ENCODE measurements at regions not wholly inside any gene's neighbourhood (a gene's known extent, or its start where the extent isn't known, plus 50 kb on each side); places are given as distances from the start of the nearest gene placed in this dataset.

DNA sequence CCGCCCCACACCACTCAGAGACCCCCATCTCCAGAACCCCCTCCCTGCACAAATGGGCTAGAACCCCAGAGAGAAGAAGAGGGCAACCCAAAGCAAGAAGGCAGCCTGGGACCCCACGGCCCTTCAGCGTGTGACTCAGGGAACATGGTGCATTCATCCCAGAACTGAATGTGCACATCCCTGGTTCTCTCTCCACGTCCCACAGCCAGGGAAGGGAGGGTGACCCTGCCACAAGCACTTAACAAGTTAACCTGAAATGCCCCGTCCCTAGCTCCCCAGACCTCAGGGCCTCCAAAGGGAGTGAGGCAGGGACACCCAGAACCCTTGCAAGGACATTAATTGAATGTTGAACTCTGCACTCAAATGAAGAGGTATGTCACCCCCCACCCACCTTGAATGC lies 202.5 kb upstream of the TNRC6C start:
- H3K79me2 ChIP-seq (ENCODE audit: low read depth): no peaks in the 10 kb centered on the region
- no peak for TF ChIP-seq EZH2 (IDR thresholded peaks at IDR 0.05; ENCODE audit: low read depth)
- TF ChIP-seq, protein P1, sequence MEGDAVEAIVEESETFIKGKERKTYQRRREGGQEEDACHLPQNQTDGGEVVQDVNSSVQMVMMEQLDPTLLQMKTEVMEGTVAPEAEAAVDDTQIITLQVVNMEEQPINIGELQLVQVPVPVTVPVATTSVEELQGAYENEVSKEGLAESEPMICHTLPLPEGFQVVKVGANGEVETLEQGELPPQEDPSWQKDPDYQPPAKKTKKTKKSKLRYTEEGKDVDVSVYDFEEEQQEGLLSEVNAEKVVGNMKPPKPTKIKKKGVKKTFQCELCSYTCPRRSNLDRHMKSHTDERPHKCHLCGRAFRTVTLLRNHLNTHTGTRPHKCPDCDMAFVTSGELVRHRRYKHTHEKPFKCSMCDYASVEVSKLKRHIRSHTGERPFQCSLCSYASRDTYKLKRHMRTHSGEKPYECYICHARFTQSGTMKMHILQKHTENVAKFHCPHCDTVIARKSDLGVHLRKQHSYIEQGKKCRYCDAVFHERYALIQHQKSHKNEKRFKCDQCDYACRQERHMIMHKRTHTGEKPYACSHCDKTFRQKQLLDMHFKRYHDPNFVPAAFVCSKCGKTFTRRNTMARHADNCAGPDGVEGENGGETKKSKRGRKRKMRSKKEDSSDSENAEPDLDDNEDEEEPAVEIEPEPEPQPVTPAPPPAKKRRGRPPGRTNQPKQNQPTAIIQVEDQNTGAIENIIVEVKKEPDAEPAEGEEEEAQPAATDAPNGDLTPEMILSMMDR (conservative IDR thresholded peaks at IDR 0.05): no peak
- BruUV-seq (replicated peaks): no TSS peak
- DNase-seq: no peak
- H3K36me3 ChIP-seq (ENCODE audit: low read depth): no peaks in the 10 kb centered on the region
- H3K4me3 ChIP-seq: no peak overlapping the region
- H3K27me3 ChIP-seq (ENCODE audit: insufficient read depth, low read depth): peaks cover 67% of the 10 kb centered on the region
- CTCF ChIA-PET: no interaction called here
- H3K9me3 ChIP-seq (ENCODE audit: insufficient read depth, low read depth): no peaks in the 10 kb centered on the region
- no peaks in the 10 kb centered on the region for H3K4me1 ChIP-seq (replicated peaks; ENCODE audit: insufficient read depth)
- no peak overlapping the region for H3K4me2 ChIP-seq
- no peak overlapping the region for H3K27ac ChIP-seq
- intact Hi-C loops (cut with micrococcal nuclease; ENCODE audit: unreplicated experiment): no loop called here
- POLR2A ChIA-PET (ENCODE audit: unreplicated experiment): no interaction called here
- no peaks in the 10 kb centered on the region for H3F3A ChIP-seq (ENCODE audit: insufficient read depth, low read depth)
- H4K20me1 ChIP-seq (ENCODE audit: insufficient read depth): no peaks in the 10 kb centered on the region
- no peaks in the 10 kb centered on the region for H3K9me2 ChIP-seq (ENCODE audit: insufficient read depth)
- H2AFZ ChIP-seq: no peak overlapping the region

DNA sequence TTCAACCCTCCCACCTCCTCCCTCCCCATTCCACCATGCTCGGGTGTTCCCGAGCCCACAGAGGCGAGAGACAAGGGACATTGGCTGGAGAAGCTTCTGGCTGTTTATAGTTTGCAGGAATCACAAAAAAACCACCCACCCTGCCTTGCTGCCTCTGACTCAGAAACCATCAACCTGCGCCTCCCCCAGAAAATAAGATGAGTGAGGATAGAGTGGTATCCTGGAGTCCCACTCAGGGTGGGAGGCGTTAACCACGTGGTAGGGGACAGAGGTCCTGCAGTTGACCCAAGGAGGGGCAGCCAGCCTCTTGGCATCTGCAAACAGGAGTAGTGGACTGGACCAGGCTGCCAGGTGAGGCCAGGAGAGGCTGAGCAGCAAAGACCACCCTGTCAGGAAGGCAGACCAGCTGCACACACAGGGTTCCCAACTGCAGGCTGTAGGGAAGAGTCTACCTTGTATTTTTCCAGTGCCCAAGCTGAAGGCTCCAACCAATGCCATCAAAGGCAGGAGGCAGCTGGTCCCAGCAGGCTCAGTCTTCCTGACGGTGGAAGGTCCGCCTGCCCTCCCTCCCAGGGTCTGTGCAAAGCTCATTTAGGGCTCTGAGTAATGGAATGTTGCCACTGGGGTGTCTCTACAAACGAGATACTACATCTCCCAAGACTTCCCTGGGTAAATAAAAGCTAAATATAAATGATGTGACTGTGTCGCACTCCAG lies 201.5 kb upstream of the TNRC6C start:
- Histone ChIP-seq H3K27ac (no peak overlapping the region), H3K9me3 (ENCODE audit: insufficient read depth, low read depth) (no peaks in the 10 kb centered on the region), H4K20me1 (ENCODE audit: insufficient read depth) (no peaks in the 10 kb centered on the region), H3K4me1 (replicated peaks; ENCODE audit: insufficient read depth) (no peaks in the 10 kb centered on the region), H3K9me2 (ENCODE audit: insufficient read depth) (no peaks in the 10 kb centered on the region), H3K4me3 (no peak overlapping the region), H3K79me2 (ENCODE audit: low read depth) (no peaks in the 10 kb centered on the region), H3F3A (ENCODE audit: insufficient read depth, low read depth) (no peaks in the 10 kb centered on the region), H3K36me3 (ENCODE audit: low read depth) (no peaks in the 10 kb centered on the region), H3K27me3 (ENCODE audit: insufficient read depth, low read depth) (peaks cover 75% of the 10 kb centered on the region), H3K4me2 (no peak overlapping the region), H2AFZ (no peak overlapping the region)
- POLR2A ChIA-PET (ENCODE audit: unreplicated experiment): no interaction called here
- intact Hi-C loops (cut with micrococcal nuclease; ENCODE audit: unreplicated experiment): no loop called here
- CTCF ChIA-PET: no interaction called here
- BruUV-seq (replicated peaks): no TSS peak
- TF ChIP-seq, protein P1 (conservative IDR thresholded peaks at IDR 0.05): no peak
- no peak for TF ChIP-seq EZH2 (IDR thresholded peaks at IDR 0.05; ENCODE audit: low read depth)
- DNase-seq: no peak

DNA sequence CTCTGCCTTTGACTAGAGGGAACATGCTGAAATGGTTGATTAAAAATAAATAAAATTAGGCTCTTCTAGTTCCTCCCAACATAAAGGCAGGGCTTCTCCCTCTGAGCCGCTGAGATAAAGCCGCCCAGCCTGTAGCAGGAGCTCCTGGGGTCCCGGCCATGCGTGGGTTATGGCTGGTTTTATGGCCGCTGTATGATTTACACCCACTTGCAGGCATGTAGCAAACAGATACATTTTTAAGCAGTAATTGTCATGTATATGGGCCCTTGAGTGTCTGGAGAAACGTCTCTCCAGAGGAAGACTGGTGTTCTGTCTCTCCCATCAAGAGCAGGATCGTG lies 201.0 kb upstream of the TNRC6C start:
- Histone ChIP-seq H4K20me1 (ENCODE audit: insufficient read depth) (no peaks in the 10 kb centered on the region), H2AFZ (no peak overlapping the region), H3K4me1 (replicated peaks; ENCODE audit: insufficient read depth) (no peaks in the 10 kb centered on the region), H3K9me2 (ENCODE audit: insufficient read depth) (no peaks in the 10 kb centered on the region), H3K4me3 (no peak overlapping the region), H3K27ac (no peak overlapping the region), H3F3A (ENCODE audit: insufficient read depth, low read depth) (no peaks in the 10 kb centered on the region), H3K4me2 (no peak overlapping the region), H3K27me3 (ENCODE audit: insufficient read depth, low read depth) (peaks cover 74% of the 10 kb centered on the region), H3K36me3 (ENCODE audit: low read depth) (no peaks in the 10 kb centered on the region), H3K9me3 (ENCODE audit: insufficient read depth, low read depth) (no peaks in the 10 kb centered on the region), H3K79me2 (ENCODE audit: low read depth) (no peaks in the 10 kb centered on the region)
- no TSS peak for BruUV-seq (replicated peaks)
- DNase-seq: no peak
- intact Hi-C loops (cut with micrococcal nuclease; ENCODE audit: unreplicated experiment): no loop called here
- ChIA-PET CTCF (no interaction called here), POLR2A (ENCODE audit: unreplicated experiment) (no interaction called here)
- no peak for TF ChIP-seq EZH2 (IDR thresholded peaks at IDR 0.05; ENCODE audit: low read depth)
- TF ChIP-seq, protein P1 (conservative IDR thresholded peaks at IDR 0.05): no peak
